Fibroblast of skin of right quadriceps (primary cell): ENCODE measurements at regions not wholly inside any gene's neighbourhood (a gene's known extent, or its start where the extent isn't known, plus 50 kb on each side); places are given as distances from the start of the nearest gene placed in this dataset.

Experiments used
- DNase-seq: peaks from one replicate; pipeline ENCODE4 v3.0.0-alpha.2; 2013

DNA sequence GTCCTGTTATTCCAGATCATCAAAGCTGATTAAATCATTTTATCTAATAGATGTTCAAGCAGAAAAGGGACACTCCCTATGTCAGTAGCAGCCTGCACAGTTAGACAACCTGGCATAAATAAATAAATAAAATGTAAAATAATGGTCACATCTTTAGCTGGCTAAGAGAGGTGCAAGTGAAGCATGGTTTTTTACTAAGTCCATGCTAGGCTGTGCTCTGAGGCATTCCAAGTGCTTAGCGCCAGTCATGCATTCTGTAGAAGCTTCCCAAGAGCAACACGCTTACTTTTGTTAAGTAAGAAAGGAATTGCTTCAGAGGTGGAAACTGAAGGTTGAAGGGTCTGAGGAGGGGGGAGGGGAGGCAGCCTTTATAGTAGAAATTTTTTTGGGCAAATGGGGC, 351.2 kb downstream of the CDH2 start:
- DNase-seq: no peak

DNA sequence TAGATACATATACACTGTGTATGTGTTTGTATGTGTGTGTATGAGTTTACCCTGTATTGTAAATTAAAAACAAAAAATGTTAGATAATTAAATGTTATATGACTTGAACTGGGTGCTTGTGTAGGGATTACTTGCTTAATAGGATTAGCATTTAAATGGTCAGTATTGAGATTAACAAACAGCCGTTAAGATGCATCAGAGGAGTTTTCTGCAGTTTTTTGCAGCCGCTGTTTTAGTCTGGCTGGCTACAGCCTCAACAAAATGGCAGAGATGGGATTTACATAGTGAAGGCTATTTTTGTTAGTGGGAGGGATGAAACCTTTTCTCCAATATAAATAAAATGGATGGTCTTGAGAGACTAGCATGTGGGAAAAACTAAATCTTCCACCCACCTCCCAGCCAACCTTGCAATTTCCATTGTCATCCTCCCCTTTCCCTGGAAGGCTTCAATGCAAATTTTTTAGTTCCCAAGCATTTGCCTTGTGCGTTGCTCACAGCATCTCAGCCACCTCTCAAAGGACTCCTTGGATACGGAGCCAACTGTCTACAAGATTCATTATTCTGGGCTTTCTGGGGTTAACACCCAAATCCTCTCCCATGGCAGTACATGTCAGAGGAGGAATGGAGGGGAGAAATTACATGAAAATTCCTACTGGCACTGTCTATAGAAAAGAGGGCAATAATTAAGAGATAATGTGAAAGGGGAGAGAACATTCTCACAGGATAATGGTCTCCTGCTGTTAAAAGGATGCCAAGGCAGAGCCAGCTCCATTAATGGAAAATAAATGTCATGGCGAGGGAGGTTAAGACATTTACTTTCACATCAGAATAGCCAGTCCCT, 351.9 kb downstream of the CDH2 start:
- no peak for DNase-seq

DNA sequence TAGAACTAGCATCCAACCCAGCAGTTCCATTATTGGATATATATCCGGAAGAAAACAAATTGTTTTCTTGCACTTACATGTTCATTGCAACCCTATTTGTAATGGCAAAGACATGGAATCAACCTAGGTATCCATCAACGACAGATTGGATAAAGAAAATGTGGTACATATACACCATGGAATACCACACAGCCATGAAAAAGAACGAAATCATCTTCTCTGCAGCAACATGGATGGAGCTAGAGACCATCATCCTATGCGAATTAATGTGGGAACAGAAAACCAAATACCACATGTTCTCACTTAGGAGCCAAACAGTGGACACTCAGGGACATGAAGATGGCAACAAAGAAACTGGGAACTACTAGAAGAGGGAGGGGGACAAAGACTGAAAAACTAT, 352.7 kb downstream of the CDH2 start:
- DNase-seq: no peak

DNA sequence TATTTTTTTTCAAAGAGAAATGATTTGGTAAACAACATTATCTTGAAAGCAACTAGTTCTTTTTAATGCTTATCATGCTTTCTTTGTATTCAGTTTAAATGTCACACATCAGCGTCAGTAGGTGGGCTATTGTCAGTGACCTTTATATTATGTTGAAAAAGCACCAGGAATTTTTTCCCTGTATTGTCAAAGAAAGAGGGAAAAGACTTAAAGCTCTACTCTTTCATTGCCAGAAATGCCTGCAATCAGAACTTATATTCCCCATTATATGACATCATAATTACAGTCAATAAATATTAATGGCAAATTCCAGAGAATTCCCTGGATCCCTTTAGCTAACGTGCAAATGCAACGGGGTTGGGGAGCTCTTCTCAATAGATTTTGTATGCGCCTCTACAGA, 353.9 kb downstream of the CDH2 start:
- DNase-seq: no peak

DNA sequence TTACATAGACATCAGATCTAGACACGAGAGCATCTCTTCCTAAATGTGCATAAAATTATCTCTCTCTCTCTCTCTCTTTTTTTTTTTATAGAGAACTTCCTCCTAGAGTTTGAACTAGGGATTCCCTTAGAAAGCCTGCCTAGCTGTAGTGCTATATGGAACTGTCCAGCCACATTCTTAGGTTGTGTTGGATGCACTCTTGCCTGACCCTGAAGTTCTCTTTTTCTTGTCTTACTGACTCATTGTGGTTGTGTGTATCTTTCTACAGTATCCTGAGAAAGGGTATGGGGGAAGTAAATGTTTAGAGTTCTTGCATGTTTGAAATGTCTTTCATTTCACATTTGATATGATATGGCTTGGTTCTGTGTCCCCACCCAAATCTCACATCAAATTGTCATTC, 368.2 kb downstream of the CDH2 start:
- DNase-seq: peak; percentile 15

DNA sequence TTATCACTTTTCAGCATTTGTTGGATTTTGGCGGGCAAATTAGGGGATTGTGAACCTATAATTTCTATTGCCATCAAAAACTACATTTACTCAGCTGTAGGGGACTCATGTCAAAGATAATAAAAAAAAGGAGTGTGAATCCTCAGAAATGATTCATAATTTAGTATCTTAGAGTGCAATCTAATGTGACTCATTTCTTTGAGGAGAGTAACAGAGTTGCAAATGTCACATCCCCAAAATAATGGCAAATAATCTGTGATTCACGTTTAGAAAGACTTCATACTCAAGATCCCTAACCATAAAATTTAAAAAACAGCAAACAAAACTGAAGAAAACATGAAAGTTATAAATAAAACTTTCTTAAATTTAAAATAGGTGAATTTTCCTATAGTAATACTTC, 373.0 kb downstream of the CDH2 start:
- DNase-seq: peak; percentile 42

DNA sequence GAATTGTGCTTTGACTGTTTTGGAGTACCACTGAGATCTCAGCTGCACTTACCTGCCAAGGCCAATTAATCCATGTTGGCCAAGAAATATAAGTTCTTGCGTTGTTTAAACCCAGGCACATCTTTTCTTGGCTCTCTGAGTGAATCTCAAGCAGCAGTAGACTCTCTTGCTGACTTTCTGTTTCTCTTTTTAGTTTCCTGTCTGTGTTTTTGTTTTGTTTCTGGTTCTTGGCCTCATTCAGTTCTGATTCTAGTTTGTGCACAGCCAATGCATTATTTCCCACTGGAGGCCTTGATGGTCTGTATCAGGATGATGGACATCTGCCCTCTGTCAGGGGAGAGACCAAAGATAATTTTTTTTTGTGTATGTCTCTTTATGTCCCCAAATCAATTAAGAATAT, 379.4 kb downstream of the CDH2 start:
- no peak for DNase-seq

DNA sequence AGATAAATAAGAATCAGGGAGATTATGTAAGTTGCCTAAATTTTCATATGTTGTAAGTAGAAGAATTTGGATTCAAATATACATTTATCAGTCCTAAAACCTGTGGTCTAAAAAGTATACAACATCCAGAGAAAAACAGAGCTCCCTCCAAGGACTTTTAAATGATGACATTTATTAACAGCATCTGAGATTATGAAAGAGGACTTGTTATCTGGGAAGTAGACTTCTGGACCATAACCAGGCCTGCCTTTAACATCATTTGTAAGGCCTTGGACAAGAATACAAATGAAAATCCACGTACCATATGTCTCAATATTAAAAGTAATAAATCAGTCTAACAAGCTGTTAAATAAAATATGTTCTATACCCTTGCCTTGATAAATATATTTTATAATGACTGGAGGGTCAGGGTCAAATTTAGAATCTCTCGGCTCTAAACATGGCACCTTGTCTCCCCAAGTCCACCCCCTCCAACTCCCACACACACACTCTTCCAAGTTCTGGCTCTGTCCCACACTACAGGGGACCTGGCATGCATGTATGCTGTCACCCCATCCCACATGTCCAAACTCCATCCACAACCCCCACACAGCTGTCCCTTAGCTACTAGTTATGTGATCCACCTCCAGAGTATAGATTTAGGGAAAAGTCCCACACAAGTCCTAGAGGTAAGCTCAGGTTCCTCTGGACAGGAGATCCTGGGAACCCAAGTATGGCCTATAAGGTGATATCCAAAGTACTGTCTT, 382.6 kb downstream of the CDH2 start:
- no peak for DNase-seq

DNA sequence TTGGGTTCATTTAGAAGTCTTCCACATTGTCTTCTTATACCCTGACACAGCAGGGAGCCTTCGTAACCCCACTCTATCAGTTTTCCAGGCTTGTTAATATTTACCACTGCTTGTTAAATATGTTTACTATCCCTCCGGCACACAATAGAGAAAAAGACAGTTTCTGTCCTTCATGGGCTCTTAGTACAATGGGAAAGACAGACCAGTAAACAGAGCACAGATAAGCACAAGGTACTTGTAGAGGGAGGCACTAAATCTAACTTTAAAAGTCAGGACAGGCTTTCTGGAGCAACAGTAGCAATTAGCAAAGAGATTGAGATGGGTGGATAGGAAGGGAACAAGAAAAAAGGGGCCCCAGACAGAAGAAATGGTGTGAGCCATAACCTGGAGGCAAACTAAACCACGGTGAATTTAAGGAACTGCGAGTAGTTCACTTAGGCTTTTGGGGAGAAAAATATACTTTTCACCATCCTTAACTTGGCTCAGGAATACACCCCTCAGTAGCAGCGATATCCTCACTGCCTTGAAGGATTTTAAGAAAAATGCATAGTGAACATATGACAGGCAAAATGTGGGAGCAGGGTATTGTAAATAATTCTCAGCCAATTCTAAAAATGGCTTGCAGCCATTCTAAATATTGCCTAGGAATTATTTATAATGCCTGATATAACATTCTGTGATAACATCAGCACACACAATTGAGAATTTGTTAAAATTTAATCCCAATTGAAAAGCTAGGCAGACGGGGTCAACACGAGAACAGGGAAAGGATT, 383.7 kb downstream of the CDH2 start:
- DNase-seq: no peak

DNA sequence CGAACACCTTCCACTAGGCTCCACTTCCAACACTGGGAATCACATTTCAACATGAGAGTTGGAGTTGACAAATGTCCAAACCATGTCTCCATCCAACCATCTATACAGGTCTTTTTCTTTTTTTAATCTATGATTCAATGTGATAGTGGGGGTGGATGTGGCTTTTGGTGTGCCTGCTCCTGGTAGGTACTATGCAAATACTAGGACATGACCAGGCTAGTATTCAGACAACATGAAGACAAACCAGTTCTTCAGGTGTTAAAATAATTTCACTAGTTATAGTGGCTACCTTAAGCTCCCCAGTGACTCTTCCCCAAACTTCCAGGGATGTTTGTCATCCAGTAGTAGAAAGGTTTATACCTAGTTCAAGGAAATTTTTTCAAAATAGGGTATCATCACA, 387.5 kb downstream of the CDH2 start:
- DNase-seq: no peak

DNA sequence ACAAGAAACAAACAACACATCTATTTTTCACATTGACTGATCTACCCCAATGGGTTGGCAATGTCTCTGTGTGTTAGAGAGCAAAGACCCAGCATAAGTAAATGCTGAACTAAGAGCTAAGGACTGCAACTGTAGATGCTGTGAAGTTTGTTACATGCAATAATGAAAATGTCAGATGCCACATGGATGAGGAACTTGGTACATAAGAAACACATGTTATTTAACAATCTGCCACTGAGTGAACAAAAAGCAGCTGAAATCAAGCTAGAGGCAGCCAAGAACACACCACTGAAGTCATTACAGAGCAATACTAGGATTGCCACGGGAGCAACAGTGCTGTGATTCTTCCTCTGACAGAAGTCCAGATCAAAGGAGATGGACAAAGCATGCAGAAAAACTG, 389.4 kb downstream of the CDH2 start:
- no peak for DNase-seq

DNA sequence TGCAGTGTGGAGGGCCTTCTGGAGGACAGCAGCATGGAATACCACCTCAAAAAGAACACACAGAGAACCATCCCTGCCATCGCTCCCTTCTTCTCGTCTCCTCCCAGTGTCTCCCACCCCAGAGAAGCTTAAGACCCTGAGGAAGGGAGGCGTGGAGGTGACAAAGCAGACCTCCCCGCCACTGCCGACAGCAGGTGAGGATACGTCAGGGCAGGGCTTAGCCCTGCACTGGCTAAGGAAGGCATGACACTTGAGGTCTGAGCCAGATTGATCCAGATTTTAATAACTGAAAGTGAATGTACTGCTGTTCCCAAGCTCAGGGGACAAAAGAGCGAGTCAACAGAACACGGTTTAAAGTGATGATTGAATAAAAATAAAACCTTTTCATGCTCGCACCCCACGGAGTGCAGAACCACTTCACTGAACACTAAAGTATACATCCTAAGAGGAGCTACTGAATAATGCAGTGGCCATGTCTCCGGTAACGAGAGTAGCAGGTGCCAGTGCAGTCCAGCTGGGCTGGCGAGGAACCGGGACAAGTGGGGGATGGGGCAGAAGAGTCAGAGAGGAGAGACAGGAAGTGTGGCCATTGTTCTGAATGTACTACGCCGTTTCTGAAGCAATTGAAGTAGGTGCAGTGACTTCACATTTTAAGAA, 391.0 kb downstream of the CDH2 start:
- no peak for DNase-seq

DNA sequence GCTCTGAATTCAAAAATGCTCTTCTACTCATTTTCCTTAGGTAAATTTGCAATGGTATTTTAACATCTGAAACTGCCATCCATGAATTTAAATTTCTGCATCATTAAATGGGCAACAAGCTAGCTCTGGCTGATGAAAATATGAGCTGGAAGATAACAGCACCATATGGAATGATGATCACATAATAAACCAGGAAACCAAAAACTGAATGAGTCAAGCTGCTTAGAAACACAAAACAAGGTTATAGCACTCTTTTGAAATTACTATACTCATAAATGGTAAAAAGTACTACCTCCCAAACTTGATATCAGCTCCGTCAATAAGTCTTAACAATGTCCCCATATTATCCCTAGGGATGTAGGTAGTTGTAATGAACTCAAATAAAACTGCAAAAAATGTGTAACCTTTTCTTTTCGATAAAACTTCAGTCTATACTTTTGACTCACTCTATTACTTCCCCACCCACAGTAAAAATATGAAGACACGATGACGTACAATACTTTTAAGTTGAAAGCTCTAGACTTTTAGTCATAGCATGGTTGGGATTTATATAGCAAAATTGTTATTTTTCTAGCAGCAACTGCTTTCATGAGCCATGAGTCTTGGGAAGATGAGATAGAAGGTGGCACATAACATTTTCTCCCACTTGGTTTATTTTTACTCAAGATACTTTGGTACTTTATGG, 396.7 kb downstream of the CDH2 start:
- DNase-seq: peak; percentile 18

DNA sequence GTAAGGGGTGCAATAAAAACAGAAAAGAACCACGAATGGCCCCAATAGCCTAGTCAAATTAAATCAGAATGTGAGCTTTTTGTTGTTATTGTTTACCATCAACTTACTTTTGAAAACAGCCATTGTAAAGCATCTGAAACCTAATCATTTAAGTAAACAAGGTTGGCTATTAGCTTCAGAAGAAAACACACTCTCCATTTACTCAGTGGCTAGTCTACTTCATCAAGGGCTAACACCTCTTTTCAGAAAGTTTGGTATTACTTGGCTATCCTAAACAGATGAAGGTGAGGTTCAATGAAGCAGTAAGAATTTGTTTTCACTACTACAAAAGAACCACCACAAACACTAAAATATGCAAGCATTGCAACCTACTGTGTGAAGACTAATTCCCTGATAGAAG, 398.0 kb downstream of the CDH2 start:
- no peak for DNase-seq

DNA sequence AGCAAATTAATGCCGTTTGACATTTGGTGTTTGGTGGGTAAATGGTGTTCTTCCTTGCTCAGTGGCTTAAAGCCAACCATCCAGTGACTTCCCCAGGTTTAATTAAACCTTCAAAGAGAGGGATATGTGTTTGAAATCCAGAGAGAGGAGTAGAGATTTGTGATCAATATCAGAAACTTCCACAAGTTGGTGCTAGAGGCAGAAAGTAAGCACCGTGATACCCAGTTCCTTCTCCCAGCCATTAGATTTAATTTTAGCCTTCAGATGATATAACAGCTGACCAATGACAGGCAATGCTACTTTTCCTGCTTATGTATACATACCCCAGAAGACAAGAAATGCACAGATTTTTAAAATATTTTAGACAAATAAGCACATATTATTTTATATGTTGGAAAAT, 398.5 kb downstream of the CDH2 start:
- DNase-seq: peak; percentile 13

DNA sequence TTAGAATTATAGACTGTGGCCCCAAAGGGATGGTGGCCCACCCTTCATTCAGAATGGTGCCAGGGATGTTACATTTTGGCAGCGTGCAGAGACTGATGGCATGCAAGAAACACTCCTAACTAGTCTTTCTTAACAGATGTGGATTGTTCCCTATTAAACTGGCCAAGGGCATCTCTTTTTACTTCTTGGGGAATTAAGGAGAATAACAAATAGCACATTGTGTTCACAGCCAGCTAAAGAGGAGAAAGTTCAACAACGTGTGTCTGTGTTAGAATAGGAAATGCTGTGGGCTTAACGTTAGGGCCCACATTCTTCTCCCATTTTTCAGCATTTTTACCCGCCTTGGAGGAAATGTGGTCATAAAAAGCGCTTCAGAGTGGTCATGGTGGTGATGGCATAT, 404.8 kb downstream of the CDH2 start:
- no peak for DNase-seq

DNA sequence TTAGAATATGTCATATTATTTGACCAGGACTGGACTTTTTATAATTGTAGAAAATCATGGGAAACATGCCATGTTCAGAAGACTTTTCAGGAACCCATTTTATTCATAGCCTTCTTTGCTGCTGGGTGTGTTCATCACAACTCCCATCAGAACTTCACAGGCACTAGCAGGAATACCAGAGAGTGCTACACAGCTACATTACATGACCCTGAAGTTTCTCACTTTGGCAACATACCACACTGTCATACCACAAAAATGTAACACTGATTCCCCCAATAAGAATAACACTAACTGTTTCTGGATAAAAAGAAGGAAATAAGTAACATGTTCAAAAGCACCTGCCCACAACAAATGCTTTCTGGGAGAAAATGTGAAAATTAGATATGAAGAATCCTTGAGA, 405.4 kb downstream of the CDH2 start:
- peak; percentile 10 for DNase-seq

DNA sequence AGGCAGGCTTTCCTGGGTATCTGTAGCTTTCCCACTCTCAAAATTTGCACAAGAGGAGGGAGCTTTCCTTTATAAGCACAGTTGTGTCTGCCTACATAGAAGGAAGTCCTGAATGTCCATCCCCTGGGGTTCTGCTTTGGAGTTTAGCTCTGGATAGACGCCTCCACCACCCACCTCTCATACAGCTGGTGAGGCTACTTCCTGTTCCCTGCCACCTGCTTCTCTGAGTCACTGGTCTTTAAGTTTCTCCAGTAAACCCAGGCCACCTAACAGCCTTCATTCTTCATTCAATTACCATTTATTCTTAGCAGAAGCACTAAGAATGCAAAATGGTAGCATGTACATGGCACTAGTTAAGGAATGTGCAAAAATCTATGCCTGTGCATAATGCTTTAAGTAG, 407.8 kb downstream of the CDH2 start:
- no peak for DNase-seq

DNA sequence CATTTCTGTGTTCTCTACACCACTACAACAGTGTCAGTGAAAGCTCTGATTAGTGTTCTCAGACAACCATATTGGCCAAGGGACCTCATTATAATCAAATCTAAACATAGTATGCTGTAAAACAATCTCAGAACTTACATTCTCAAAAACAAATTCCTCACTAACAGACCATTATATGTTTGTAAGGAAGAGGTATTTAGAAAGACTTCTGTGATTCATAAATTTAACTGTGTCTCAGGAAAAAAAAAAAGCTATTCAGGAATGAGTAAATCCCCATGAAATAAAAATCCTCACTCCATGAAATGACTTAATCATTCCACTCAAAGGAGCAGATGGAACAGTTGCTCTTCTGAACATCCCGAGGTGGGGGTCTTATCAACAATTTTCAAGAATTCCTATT, 413.0 kb downstream of the CDH2 start:
- peak; percentile 37 for DNase-seq

DNA sequence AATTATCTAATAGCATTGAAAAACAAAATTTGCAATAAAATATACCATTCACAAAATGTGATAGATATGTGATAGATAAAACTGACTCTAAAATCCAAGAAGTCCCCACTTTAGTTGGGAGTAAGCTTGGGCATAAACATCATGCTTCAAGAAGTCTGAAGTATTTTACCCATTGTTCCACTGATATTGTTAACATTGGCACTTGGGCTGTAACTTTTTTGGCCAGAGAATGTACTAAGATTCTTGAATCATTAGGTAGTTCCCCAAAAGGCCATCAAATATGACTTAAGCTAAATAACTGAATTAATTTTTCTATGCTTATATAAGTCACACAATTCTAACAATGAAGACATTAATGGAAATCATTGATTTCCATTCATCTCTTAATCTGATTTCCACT, 413.6 kb downstream of the CDH2 start:
- DNase-seq: no peak

DNA sequence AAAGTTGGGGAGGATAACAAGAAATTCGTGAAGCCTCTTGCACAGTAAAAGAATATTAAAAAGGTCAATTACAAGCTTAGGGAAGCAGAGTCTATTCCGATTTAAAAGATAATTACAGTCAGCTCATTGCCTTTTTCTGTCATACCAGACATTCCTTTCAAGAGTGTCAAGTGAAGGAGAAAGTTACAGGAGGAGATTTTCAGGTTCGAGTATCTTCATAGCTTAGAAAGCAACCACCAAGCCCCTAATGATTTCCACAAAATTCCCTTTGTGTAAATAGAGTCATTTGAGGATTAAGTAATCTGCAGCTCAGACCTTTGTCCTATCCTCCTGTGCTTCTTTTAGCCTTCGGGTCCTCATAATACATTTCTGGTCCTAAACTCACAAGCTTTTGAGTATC, 414.9 kb downstream of the CDH2 start:
- peak; percentile 12 for DNase-seq

DNA sequence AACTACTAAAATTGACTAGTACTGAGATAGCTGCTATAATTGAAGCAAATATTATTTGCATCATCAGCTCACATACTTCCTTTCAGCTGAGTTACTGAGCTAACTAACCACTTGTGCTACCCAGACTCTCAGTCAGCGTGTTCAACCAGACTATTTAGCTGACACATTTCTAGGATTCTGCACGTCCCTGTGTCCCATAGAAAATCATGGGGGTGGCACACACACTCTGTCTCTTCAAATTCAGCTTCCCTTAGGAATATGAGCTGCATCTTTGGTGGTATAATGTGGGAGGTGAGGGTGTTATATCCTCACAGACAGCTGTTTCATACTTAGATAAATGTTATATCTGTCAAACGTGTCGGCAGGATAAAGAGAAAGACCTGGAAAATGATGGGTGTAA, 424.0 kb downstream of the CDH2 start:
- DNase-seq: no peak

DNA sequence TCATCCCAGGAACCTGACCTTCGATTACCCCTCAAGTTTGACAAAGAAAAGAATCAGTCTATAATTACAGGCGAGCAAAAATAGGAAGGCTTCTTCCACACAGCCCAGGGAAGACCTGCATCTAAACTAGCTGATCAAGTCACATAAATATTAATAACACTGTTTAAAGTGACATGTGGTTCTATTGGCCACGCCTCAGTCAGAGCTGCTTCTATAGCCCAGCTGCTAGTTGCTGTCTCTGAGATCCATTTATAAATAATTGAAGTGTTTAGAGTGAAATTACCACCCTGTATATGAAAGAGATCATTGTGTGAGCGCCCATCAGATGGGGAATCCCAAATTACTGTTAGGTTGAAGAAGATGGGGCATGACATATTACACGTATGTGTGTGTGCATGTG, 426.0 kb downstream of the CDH2 start:
- DNase-seq: no peak
